Mucosa of descending colon (tissue), 3 donors: ENCODE measurements at regions not wholly inside any gene's neighbourhood (a gene's known extent, or its start where the extent isn't known, plus 50 kb on each side); places are given as distances from the start of the nearest gene placed in this dataset.

ENCODE experiments used
- ATAC-seq: fragments of 200-7000 bp; cut with Tn5 transposase; one replicate; pipeline ENCODE4 v1.9.1; 2020; ENCODE audit warnings: mild to moderate bottlenecking, moderate library complexity
- DNase-seq, 3 donors: peaks; one replicate each; pipeline ENCODE4 v3.0.0-alpha.2; 2020
- H3K36me3 ChIP-seq: fragments of 200-600 bp; one replicate; pipeline ENCODE4 v1.8.0; 2021; ENCODE audit warnings: low read depth, mild to moderate bottlenecking
- H3K4me1 ChIP-seq: fragments of 200-600 bp; one replicate; pipeline ENCODE4 v1.8.0; 2021; ENCODE audit warnings: low read depth, mild to moderate bottlenecking
- H3K4me3 ChIP-seq: fragments of 200-600 bp; one replicate; pipeline ENCODE4 v1.8.0; 2021; ENCODE audit warnings: mild to moderate bottlenecking
- H3K9me3 ChIP-seq: fragments of 200-600 bp; one replicate; pipeline ENCODE4 v1.8.0; 2021; ENCODE audit warnings: mild to moderate bottlenecking
- CTCF ChIP-seq: fragments of 200-600 bp; IDR thresholded peaks from one replicate; pipeline ENCODE4 v1.8.0; 2022; ENCODE audit warnings: antibody characterized with exemption, mild to moderate bottlenecking
- intact Hi-C, 2 donors: fragments of 100-400 bp; cut with DNase I in 1 of 2; cut with micrococcal nuclease in 1 of 2; formaldehyde crosslinking; loops; one replicate each; pipeline versions ENCODE4 v1.11.0 to v1.11.1; 2022; cut with DNase I, micrococcal nuclease
- donor health status: DM: no; HTN: no; CAD: no; lungs with moderate emphysema.
- donor health status: DM: no; HTN: no; CAD: no.
- donor health status: DM: no; HTN: yes; CAD: no.

GRCh38 chr4:96248225-96248624 is 408.3 kb downstream of the PDHA2 start:
- Histone ChIP-seq H3K36me3 (no peaks in the 10 kb centered on the region), H3K4me3 (no peak overlapping the region), H3K9me3 (no peaks in the 10 kb centered on the region), H3K4me1 (no peaks in the 10 kb centered on the region)
- TF ChIP-seq CTCF, result no peak
- intact Hi-C loops, result no loop called here
- DNase-seq, result no peak
- ATAC-seq, result no peak

GRCh38 chr4:96260064-96260682 is 420.3 kb downstream of the PDHA2 start:
- intact Hi-C loops, result no loop called here
- no peak overlapping the region for H3K4me3 ChIP-seq
- peaks cover 9% of the 10 kb centered on the region for H3K4me1 ChIP-seq
- no peaks in the 10 kb centered on the region for H3K36me3 ChIP-seq
- H3K9me3 ChIP-seq, result no peaks in the 10 kb centered on the region
- no peak for ATAC-seq
- no peak for TF ChIP-seq CTCF
- no peak for DNase-seq

GRCh38 chr4:96262057-96262456 is 422.2 kb downstream of the PDHA2 start:
- intact Hi-C loops, result no loop called here
- H3K4me1 ChIP-seq, result peaks cover 9% of the 10 kb centered on the region
- ATAC-seq, result no peak
- H3K36me3 ChIP-seq, result no peaks in the 10 kb centered on the region
- TF ChIP-seq CTCF, result no peak
- no peak for DNase-seq
- no peaks in the 10 kb centered on the region for H3K9me3 ChIP-seq
- no peak overlapping the region for H3K4me3 ChIP-seq

GRCh38 chr4:96263291-96263690 is 423.4 kb downstream of the PDHA2 start:
- H3K36me3 ChIP-seq, result no peaks in the 10 kb centered on the region
- intact Hi-C loops, result no loop called here
- H3K4me3 ChIP-seq, result no peak overlapping the region
- no peak for DNase-seq
- TF ChIP-seq CTCF, result no peak
- no peaks in the 10 kb centered on the region for H3K9me3 ChIP-seq
- peaks cover 9% of the 10 kb centered on the region for H3K4me1 ChIP-seq
- no peak for ATAC-seq

GRCh38 chr4:96264941-96265463 is 425.1 kb downstream of the PDHA2 start:
- DNase-seq (no peak), ATAC-seq (no peak)
- H3K9me3 ChIP-seq, result no peaks in the 10 kb centered on the region
- intact Hi-C loops, result no loop called here
- H3K4me3 ChIP-seq, result no peak overlapping the region
- TF ChIP-seq CTCF, result no peak
- no peaks in the 10 kb centered on the region for H3K36me3 ChIP-seq
- H3K4me1 ChIP-seq, result peaks cover 9% of the 10 kb centered on the region

- Histone ChIP-seq H3K9me3 (no peaks in the 10 kb centered on the region), H3K4me3 (no peak overlapping the region), H3K4me1 (no peaks in the 10 kb centered on the region), H3K36me3 (no peaks in the 10 kb centered on the region)
- no peak for DNase-seq
- ATAC-seq, result no peak
- TF ChIP-seq CTCF, result no peak
- intact Hi-C loops, result no loop called here
Observed at GRCh38 chr4:96293806-96294205, 453.9 kb downstream of the PDHA2 start.
